ENCODE measurements at regions not wholly inside any gene's neighbourhood (a gene's known extent, or its start where the extent isn't known, plus 50 kb on each side); places are given as distances from the start of the nearest gene placed in this dataset.

- DNase-seq = no peak
These were observed 185.1 kb upstream of the SYT13 start for GRCh38 chr11:45471266-45471665.

GRCh38 chr11:45470794-45471167, 184.6 kb upstream of the SYT13 start:
- DNase-seq = no peak

GRCh38 chr11:45470151-45470793, 184.1 kb upstream of the SYT13 start:
- DNase-seq = no peak

- DNase-seq = no peak
These were observed 182.2 kb upstream of the SYT13 start for GRCh38 chr11:45468267-45468856.

GRCh38 chr11:45463541-45463940, 177.4 kb upstream of the SYT13 start:
- no peak for DNase-seq

GRCh38 chr11:45461514-45461913, 175.4 kb upstream of the SYT13 start:
- no peak for DNase-seq

- no peak for DNase-seq
These were observed 173.3 kb upstream of the SYT13 start for GRCh38 chr11:45459491-45459890.

- DNase-seq = no peak
These were observed 172.1 kb upstream of the SYT13 start for GRCh38 chr11:45458269-45458668.

GRCh38 chr11:45457649-45458048, 171.5 kb upstream of the SYT13 start:
- DNase-seq = no peak

- no peak for DNase-seq
These were observed 170.5 kb upstream of the SYT13 start for GRCh38 chr11:45456686-45457085.

- DNase-seq = no peak
These were observed 169.4 kb upstream of the SYT13 start for GRCh38 chr11:45455536-45455935.

GRCh38 chr11:45454917-45455401, 168.8 kb upstream of the SYT13 start:
- no peak for DNase-seq

- no peak for DNase-seq
These were observed 167.6 kb upstream of the SYT13 start for GRCh38 chr11:45453721-45454120.

- DNase-seq = no peak
These were observed 165.8 kb upstream of the SYT13 start for GRCh38 chr11:45451766-45452440.

GRCh38 chr11:45450189-45450588, 164.0 kb upstream of the SYT13 start:
- DNase-seq = no peak

- DNase-seq = no peak
These were observed 163.0 kb upstream of the SYT13 start for GRCh38 chr11:45449036-45449601.

GRCh38 chr11:45448561-45448960, 162.4 kb upstream of the SYT13 start:
- no peak for DNase-seq

GRCh38 chr11:45446998-45447397, 160.9 kb upstream of the SYT13 start:
- DNase-seq = no peak

- DNase-seq = no peak
These were observed 160.3 kb upstream of the SYT13 start for GRCh38 chr11:45446434-45446833.

GRCh38 chr11:45444796-45445195, 158.7 kb upstream of the SYT13 start:
- no peak for DNase-seq

GRCh38 chr11:45440111-45440510, 154.0 kb upstream of the SYT13 start:
- no peak for DNase-seq

- no peak for DNase-seq
These were observed 150.8 kb upstream of the SYT13 start for GRCh38 chr11:45436966-45437365.

- DNase-seq = no peak
These were observed 150.0 kb upstream of the SYT13 start for GRCh38 chr11:45436118-45436517.

GRCh38 chr11:45435706-45436105, 149.6 kb upstream of the SYT13 start:
- no peak for DNase-seq

Measured in NCI-H2227 treated with DMSO at 0.1 percent for 48 hours (cell line).